SK-N-SH (cell line): ENCODE measurements at regions not wholly inside any gene's neighbourhood (a gene's known extent, or its start where the extent isn't known, plus 50 kb on each side); places are given as distances from the start of the nearest gene placed in this dataset.

ENCODE experiments used
- CTCF ChIA-PET: fragments of 300-600, 350-600 bp; formaldehyde crosslinking; extraction: SDS; loops from one replicate; lab custom pipeline; 2021; lab: Yijun Ruan, JAX
- POLR2A ChIA-PET: fragments of 350-600 bp; sonication (Branson Sonifier 250); formaldehyde crosslinking; extraction: SDS; loops from one replicate; lab custom pipeline; 2020; ENCODE audit warnings: antibody characterized with exemption, inconsistent platforms; lab: Yijun Ruan, JAX
- DNase-seq: peaks from one replicate; pipeline ENCODE4 v3.0.0; 2012
- H2AFZ ChIP-seq: fragments of 200-600 bp; sonication (generic); 2 replicates; pipeline ENCODE4 v1.8.1; 2016; ENCODE audit warnings: antibody characterized with exemption, mild to moderate bottlenecking, low read depth
- H3F3A ChIP-seq: fragments of 200-600 bp; sonication (generic); replicated peaks from 2 replicates; pipeline ENCODE3; 2016; ENCODE audit warnings: antibody characterized with exemption, mild to moderate bottlenecking; ENCODE audit not compliant: insufficient read depth
- H3K27ac ChIP-seq, 2 experiments: fragments of 200-500 bp in 1 of 2; fragments of 200-600 bp in 1 of 2; sonication (Bioruptor generic) in 1 of 2; sonication (generic), shearing (Covaris generic) in 1 of 2; 2 replicates each; pipeline versions ENCODE4 v1.5.1 to v1.6.1; 2014 to 2016; ENCODE audit warnings: low read depth in 2 of 2, inconsistent platforms in 1 of 2, low read length in 1 of 2, mild to moderate bottlenecking in 1 of 2, mixed read lengths in 1 of 2
- H3K27me3 ChIP-seq: fragments of 200-600 bp; sonication (generic), shearing (Covaris generic); 2 replicates; pipeline ENCODE4 v1.6.1; 2016; ENCODE audit warnings: mixed run types; ENCODE audit not compliant: insufficient read depth
- H3K36me3 ChIP-seq, 2 experiments: fragments of 200-500 bp in 1 of 2; fragments of 200-600 bp in 1 of 2; sonication (Bioruptor generic) in 1 of 2; sonication (generic) in 1 of 2; replicated peaks in 1 of 2; 2 replicates each; pipeline versions ENCODE3 to v1.5.1; 2014 to 2016; ENCODE audit warnings: low read length in 1 of 2, mild to moderate bottlenecking in 1 of 2; ENCODE audit not compliant: insufficient read depth in 2 of 2, control insufficient read depth in 1 of 2
- H3K4me1 ChIP-seq, 2 experiments: fragments of 200-500 bp in 1 of 2; fragments of 200-600 bp in 1 of 2; sonication (Bioruptor generic) in 1 of 2; sonication (generic), shearing (Covaris generic) in 1 of 2; 2 replicates each; pipeline versions ENCODE4 v1.5.1 to v1.6.1; 2014 to 2016; ENCODE audit warnings: low read depth in 1 of 2, low read length in 1 of 2, mixed run types in 1 of 2; ENCODE audit not compliant: insufficient read depth in 2 of 2, control insufficient read depth in 1 of 2
- H3K4me2 ChIP-seq: fragments of 200-600 bp; sonication (generic), shearing (Covaris generic); 2 replicates; pipeline ENCODE4 v1.6.1; 2017; ENCODE audit warnings: mixed run types
- H3K4me3 ChIP-seq, 2 experiments: fragments of 200-500 bp in 1 of 2; fragments of 200-600 bp in 1 of 2; sonication (Bioruptor generic) in 1 of 2; sonication (generic), shearing (Covaris generic) in 1 of 2; 2 replicates each; pipeline versions ENCODE4 v1.5.1 to v1.8.1; 2014 to 2016; ENCODE audit warnings: low read depth in 2 of 2, inconsistent platforms in 1 of 2, low read length in 1 of 2, mild to moderate bottlenecking in 1 of 2, mixed read lengths in 1 of 2, moderate library complexity in 1 of 2
- H3K79me2 ChIP-seq: fragments of 200-600 bp; sonication (generic); 2 replicates; pipeline ENCODE4 v1.8.1; 2017; ENCODE audit warnings: mild to moderate bottlenecking; ENCODE audit not compliant: insufficient read depth
- H3K9ac ChIP-seq: fragments of 200-600 bp; sonication (generic); 2 replicates; pipeline ENCODE4 v1.6.1; 2017; ENCODE audit warnings: mixed run types
- H3K9me2 ChIP-seq: fragments of 200-600 bp; sonication (generic); 2 replicates; pipeline ENCODE4 v1.6.1; 2017; ENCODE audit warnings: mixed run types
- H3K9me3 ChIP-seq: fragments of 200-600 bp; sonication (generic); 2 replicates; pipeline ENCODE4 v1.6.1; 2017; ENCODE audit warnings: mixed run types, mild to moderate bottlenecking, moderate library complexity
- H4K20me1 ChIP-seq: fragments of 200-600 bp; sonication (generic); 2 replicates; pipeline ENCODE4 v1.6.1; 2017; ENCODE audit warnings: mild to moderate bottlenecking, mixed run types; ENCODE audit not compliant: insufficient read depth
- ELF1 ChIP-seq: IDR thresholded peaks from 2 replicates; pipeline ENCODE4 v1.4.0; 2012
- FOXM1 ChIP-seq: IDR thresholded peaks from 2 replicates; pipeline ENCODE4 v1.4.0; 2012; ENCODE audit warnings: low read depth, mild to moderate bottlenecking
- NFIC ChIP-seq: IDR thresholded peaks from 2 replicates; pipeline ENCODE4 v1.4.0; 2012; ENCODE audit warnings: borderline replicate concordance
- POLR2AphosphoS5 ChIP-seq: IDR thresholded peaks from 2 replicates; pipeline ENCODE4 v1.6.1; 2012; ENCODE audit warnings: low read depth, low read length
- RAD21 ChIP-seq: IDR thresholded peaks from 2 replicates; pipeline ENCODE4 v1.6.1; 2012; ENCODE audit warnings: mild to moderate bottlenecking, low read length
- RFX5 ChIP-seq: IDR thresholded peaks from 2 replicates; pipeline ENCODE4 v1.6.1; 2012; ENCODE audit warnings: mild to moderate bottlenecking, improper control_type of control experiment, low read length
- SIN3A ChIP-seq: IDR thresholded peaks from 2 replicates; pipeline ENCODE4 v1.6.1; 2012; ENCODE audit warnings: low read depth, mild to moderate bottlenecking, low read length, moderate library complexity, borderline replicate concordance
- TAF1 ChIP-seq: IDR thresholded peaks from 2 replicates; pipeline ENCODE4 v1.6.1; 2012; ENCODE audit warnings: low read depth, mild to moderate bottlenecking, low read length, moderate library complexity, borderline replicate concordance
- TCF12 ChIP-seq: IDR thresholded peaks from 2 replicates; pipeline ENCODE4 v1.4.0; 2012
- TEAD4 ChIP-seq: IDR thresholded peaks from 2 replicates; pipeline ENCODE4 v1.4.0; 2012; ENCODE audit warnings: mild to moderate bottlenecking, borderline replicate concordance; ENCODE audit not compliant: insufficient read depth
- YY1 ChIP-seq: IDR thresholded peaks from 2 replicates; pipeline ENCODE4 v1.4.0; 2012; ENCODE audit warnings: low read depth, mild to moderate bottlenecking
- WGBS: methylation state at CpG from one replicate; pipeline ENCODE4 v1.1.6; 2017; ENCODE audit warnings: low lambda C conversion rate; 5-methylcytosine and 5-hydroxymethylcytosine counted together
- TF ChIP-seq, protein P1 (sequence below): IDR thresholded peaks from 2 replicates; pipeline ENCODE4; 2012
- TF ChIP-seq, protein P2 (sequence below): fragments of 150-350 bp; IDR thresholded peaks from 2 replicates; pipeline ENCODE4 v1.6.1; 2017; ENCODE audit warnings: antibody characterized with exemption, low read length, low read depth, borderline replicate concordance
- TF ChIP-seq, protein P3 (sequence below): IDR thresholded peaks from 2 replicates; pipeline ENCODE4 v1.4.0; 2012; ENCODE audit warnings: low read depth
- TF ChIP-seq, protein P4 (sequence below): fragments of 150-350 bp; IDR thresholded peaks from 2 replicates; pipeline ENCODE4 v1.6.1; 2016; ENCODE audit warnings: mild to moderate bottlenecking, low read depth, low read length
- TF ChIP-seq, protein P5 (sequence below): IDR thresholded peaks from 2 replicates; pipeline ENCODE4 v1.6.1; 2012; ENCODE audit warnings: mild to moderate bottlenecking, low read depth, low read length, moderate library complexity

DNA sequence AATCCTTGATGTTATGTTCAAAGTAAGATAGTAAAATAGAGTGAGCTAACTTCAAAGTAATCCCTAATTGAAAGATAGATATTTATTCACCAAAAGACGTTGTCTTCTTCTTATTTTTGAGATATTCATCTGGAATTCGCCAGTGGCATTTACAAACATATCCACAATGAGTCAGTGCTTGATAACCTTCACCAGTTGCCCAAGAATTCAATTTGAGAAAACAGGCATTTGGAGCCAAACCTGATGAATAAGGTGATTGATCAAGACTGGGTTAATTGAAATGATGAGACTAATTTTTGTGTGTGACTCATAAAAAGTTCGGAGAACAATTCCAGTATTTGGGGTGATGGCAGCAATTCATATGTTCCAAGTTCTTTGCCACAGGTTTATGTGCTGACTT lies 344.0 kb downstream of the ARL4A start:
- no peak for DNase-seq
- no peak overlapping the region for H2AFZ ChIP-seq
- no peaks in the 10 kb centered on the region for H3K9me3 ChIP-seq
- TF ChIP-seq, protein P1, sequence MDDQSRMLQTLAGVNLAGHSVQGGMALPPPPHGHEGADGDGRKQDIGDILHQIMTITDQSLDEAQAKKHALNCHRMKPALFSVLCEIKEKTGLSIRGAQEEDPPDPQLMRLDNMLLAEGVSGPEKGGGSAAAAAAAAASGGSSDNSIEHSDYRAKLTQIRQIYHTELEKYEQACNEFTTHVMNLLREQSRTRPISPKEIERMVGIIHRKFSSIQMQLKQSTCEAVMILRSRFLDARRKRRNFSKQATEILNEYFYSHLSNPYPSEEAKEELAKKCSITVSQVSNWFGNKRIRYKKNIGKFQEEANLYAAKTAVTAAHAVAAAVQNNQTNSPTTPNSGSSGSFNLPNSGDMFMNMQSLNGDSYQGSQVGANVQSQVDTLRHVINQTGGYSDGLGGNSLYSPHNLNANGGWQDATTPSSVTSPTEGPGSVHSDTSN = no peak
- no peak for TF ChIP-seq TCF12
- TF ChIP-seq TEAD4 = no peak
- TF ChIP-seq RFX5 = no peak
- no peak for TF ChIP-seq RAD21
- no peak for TF ChIP-seq FOXM1
- no peak for TF ChIP-seq YY1
- TF ChIP-seq, protein P2, sequence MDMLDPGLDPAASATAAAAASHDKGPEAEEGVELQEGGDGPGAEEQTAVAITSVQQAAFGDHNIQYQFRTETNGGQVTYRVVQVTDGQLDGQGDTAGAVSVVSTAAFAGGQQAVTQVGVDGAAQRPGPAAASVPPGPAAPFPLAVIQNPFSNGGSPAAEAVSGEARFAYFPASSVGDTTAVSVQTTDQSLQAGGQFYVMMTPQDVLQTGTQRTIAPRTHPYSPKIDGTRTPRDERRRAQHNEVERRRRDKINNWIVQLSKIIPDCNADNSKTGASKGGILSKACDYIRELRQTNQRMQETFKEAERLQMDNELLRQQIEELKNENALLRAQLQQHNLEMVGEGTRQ = no peak
- TF ChIP-seq, protein P3, sequence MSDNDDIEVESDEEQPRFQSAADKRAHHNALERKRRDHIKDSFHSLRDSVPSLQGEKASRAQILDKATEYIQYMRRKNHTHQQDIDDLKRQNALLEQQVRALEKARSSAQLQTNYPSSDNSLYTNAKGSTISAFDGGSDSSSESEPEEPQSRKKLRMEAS = no peak
- TF ChIP-seq POLR2AphosphoS5 = no peak
- H3K9ac ChIP-seq = no peak overlapping the region
- H4K20me1 ChIP-seq = no peaks in the 10 kb centered on the region
- H3K27ac ChIP-seq = no peak overlapping the region
- H3K4me2 ChIP-seq = no peak overlapping the region
- H3K36me3 ChIP-seq = no peaks in the 10 kb centered on the region
- H3K4me3 ChIP-seq = no peak overlapping the region
- no peaks in the 10 kb centered on the region for H3F3A ChIP-seq
- H3K79me2 ChIP-seq = no peaks in the 10 kb centered on the region
- no peaks in the 10 kb centered on the region for H3K9me2 ChIP-seq
- no peaks in the 10 kb centered on the region for H3K4me1 ChIP-seq
- ChIA-PET CTCF (interaction anchor here (0.6 kb wide), 1 partner anchor 393 kb away, joined by 3 read pairs; no protein-coding TSS in a partner anchor), POLR2A (no interaction called here)
- peaks cover 5% of the 10 kb centered on the region; the same call in 1 of the 2 replicates for H3K27me3 ChIP-seq
- WGBS = 0% methylated on average over 3 of the region's 3 CpGs

DNA sequence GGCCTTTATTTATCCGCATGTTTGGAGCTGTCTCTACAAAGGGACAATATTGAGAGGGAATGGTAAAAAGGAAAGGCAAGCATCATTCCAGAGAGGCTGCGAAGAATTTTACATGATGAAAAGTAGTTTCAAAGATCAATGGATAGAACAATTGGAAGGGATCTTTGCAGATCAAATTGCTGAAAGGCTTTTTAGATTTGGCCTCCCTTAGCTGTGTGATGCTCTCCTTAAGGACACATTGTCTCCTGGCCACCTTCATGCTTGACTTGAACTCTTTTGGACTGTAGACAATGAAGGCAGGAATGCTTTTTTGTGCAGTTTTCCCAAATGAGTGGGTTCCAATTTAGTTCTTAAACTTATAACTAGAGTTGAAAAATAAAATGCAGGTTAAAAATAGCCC lies 344.7 kb downstream of the ARL4A start:
- no peaks in the 10 kb centered on the region for H3K36me3 ChIP-seq
- H4K20me1 ChIP-seq = no peaks in the 10 kb centered on the region
- no peak overlapping the region for H3K4me2 ChIP-seq
- H3K4me3 ChIP-seq = no peak overlapping the region
- CTCF ChIA-PET = no interaction called here
- no peak overlapping the region for H3K27ac ChIP-seq
- TF ChIP-seq ELF1 = no peak
- WGBS = 19% methylated on average over 2 of the region's 2 CpGs
- H3F3A ChIP-seq = no peaks in the 10 kb centered on the region
- H3K27me3 ChIP-seq = peaks cover 5% of the 10 kb centered on the region; the same call in 1 of the 2 replicates
- H3K4me1 ChIP-seq = no peaks in the 10 kb centered on the region
- no peak overlapping the region for H3K9ac ChIP-seq
- POLR2A ChIA-PET = no interaction called here
- H3K9me3 ChIP-seq = no peaks in the 10 kb centered on the region
- H2AFZ ChIP-seq = no peak overlapping the region
- DNase-seq = no peak
- no peaks in the 10 kb centered on the region for H3K79me2 ChIP-seq
- no peaks in the 10 kb centered on the region for H3K9me2 ChIP-seq

- POLR2A ChIA-PET = no interaction called here
- Histone ChIP-seq H3K4me2 (no peak overlapping the region), H3K27me3 (0 out of 2 replicates have a peak, but pooled peaks cover 5% of the 10 kb centered on the region), H3K79me2 (no peaks in the 10 kb centered on the region), H3K4me1 (no peaks in the 10 kb centered on the region), H3F3A (no peaks in the 10 kb centered on the region), H3K4me3 (no peak overlapping the region), H3K9me2 (no peaks in the 10 kb centered on the region), H3K9me3 (no peaks in the 10 kb centered on the region), H3K27ac (no peak overlapping the region), H3K9ac (no peak overlapping the region), H2AFZ (no peak overlapping the region), H4K20me1 (no peaks in the 10 kb centered on the region), H3K36me3 (no peaks in the 10 kb centered on the region)
- WGBS = 7% methylated on average over 2 of the region's 2 CpGs
- CTCF ChIA-PET = no interaction called here
- DNase-seq = no peak
- TF ChIP-seq, protein P4, sequence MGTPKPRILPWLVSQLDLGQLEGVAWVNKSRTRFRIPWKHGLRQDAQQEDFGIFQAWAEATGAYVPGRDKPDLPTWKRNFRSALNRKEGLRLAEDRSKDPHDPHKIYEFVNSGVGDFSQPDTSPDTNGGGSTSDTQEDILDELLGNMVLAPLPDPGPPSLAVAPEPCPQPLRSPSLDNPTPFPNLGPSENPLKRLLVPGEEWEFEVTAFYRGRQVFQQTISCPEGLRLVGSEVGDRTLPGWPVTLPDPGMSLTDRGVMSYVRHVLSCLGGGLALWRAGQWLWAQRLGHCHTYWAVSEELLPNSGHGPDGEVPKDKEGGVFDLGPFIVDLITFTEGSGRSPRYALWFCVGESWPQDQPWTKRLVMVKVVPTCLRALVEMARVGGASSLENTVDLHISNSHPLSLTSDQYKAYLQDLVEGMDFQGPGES = no peak
- TF ChIP-seq TAF1 (no peak), NFIC (no peak), RFX5 (no peak), SIN3A (no peak)
- TF ChIP-seq, protein P5, sequence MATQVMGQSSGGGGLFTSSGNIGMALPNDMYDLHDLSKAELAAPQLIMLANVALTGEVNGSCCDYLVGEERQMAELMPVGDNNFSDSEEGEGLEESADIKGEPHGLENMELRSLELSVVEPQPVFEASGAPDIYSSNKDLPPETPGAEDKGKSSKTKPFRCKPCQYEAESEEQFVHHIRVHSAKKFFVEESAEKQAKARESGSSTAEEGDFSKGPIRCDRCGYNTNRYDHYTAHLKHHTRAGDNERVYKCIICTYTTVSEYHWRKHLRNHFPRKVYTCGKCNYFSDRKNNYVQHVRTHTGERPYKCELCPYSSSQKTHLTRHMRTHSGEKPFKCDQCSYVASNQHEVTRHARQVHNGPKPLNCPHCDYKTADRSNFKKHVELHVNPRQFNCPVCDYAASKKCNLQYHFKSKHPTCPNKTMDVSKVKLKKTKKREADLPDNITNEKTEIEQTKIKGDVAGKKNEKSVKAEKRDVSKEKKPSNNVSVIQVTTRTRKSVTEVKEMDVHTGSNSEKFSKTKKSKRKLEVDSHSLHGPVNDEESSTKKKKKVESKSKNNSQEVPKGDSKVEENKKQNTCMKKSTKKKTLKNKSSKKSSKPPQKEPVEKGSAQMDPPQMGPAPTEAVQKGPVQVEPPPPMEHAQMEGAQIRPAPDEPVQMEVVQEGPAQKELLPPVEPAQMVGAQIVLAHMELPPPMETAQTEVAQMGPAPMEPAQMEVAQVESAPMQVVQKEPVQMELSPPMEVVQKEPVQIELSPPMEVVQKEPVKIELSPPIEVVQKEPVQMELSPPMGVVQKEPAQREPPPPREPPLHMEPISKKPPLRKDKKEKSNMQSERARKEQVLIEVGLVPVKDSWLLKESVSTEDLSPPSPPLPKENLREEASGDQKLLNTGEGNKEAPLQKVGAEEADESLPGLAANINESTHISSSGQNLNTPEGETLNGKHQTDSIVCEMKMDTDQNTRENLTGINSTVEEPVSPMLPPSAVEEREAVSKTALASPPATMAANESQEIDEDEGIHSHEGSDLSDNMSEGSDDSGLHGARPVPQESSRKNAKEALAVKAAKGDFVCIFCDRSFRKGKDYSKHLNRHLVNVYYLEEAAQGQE = no peak
- TF ChIP-seq, protein P3 = no peak
Observed at GRCh38 chr7:13032576-13032975, 345.1 kb downstream of the ARL4A start.
